MM.1S (cell line): ENCODE measurements at regions not wholly inside any gene's neighbourhood (a gene's known extent, or its start where the extent isn't known, plus 50 kb on each side); places are given as distances from the start of the nearest gene placed in this dataset.
"Not testable (repeated sequence)": the region's sequence is repeated elsewhere in the genome, so short reads cannot be mapped to it uniquely, and the experiment has no call there.

Experiments used
- DNase-seq: peaks from one replicate; pipeline ENCODE4 v3.0.0-alpha.2; 2015
- H2AFZ ChIP-seq: fragments of 300-600 bp; sonication (generic); 2 replicates; pipeline ENCODE4 v1.6.0; 2016; ENCODE audit warnings: antibody characterized with exemption, low read length
- H3F3A ChIP-seq: fragments of 300-600 bp; sonication (generic); 2 replicates; pipeline ENCODE4 v1.6.1; 2016; ENCODE audit warnings: mild to moderate bottlenecking, antibody characterized with exemption, low read length, moderate library complexity, mixed read lengths; ENCODE audit not compliant: insufficient read depth
- H3K27ac ChIP-seq: fragments of 300-600 bp; sonication (generic); 2 replicates; pipeline ENCODE4 v1.5.1; 2016; ENCODE audit warnings: mild to moderate bottlenecking, low read length
- H3K27me3 ChIP-seq: fragments of 300-600 bp; sonication (generic); replicated peaks from 2 replicates; pipeline ENCODE4 v1.6.0; 2016; ENCODE audit warnings: low read length; ENCODE audit not compliant: insufficient read depth
- H3K36me3 ChIP-seq: fragments of 300-600 bp; sonication (generic); replicated peaks from 2 replicates; pipeline ENCODE4 v1.6.1; 2016; ENCODE audit warnings: mild to moderate bottlenecking, low read length, mixed read lengths; ENCODE audit not compliant: insufficient read depth
- H3K4me1 ChIP-seq: fragments of 300-600 bp; sonication (generic); 2 replicates; pipeline ENCODE4 v1.6.1; 2016; ENCODE audit warnings: low read length, mixed read lengths
- H3K4me2 ChIP-seq: fragments of 300-600 bp; sonication (generic); 2 replicates; pipeline ENCODE4 v1.6.0; 2016; ENCODE audit warnings: low read depth, low read length
- H3K4me3 ChIP-seq: fragments of 300-600 bp; sonication (generic); 2 replicates; pipeline ENCODE4 v1.5.1; 2016; ENCODE audit warnings: low read length, mixed read lengths
- H3K79me2 ChIP-seq: fragments of 300-600 bp; sonication (generic); 2 replicates; pipeline ENCODE4 v1.6.1; 2016; ENCODE audit warnings: mixed run types, low read length, mixed read lengths
- H3K9ac ChIP-seq: fragments of 300-600 bp; sonication (generic); 2 replicates; pipeline ENCODE4 v1.6.1; 2016; ENCODE audit warnings: low read length, mixed read lengths
- H3K9me2 ChIP-seq: fragments of 300-600 bp; sonication (generic); replicated peaks from 2 replicates; pipeline ENCODE4 v1.6.1; 2016; ENCODE audit warnings: mild to moderate bottlenecking, low read length, mixed read lengths; ENCODE audit not compliant: insufficient read depth
- H3K9me3 ChIP-seq: fragments of 300-600 bp; sonication (generic); replicated peaks from 2 replicates; pipeline ENCODE4 v1.6.1; 2016; ENCODE audit warnings: mild to moderate bottlenecking, low read length, mixed read lengths; ENCODE audit not compliant: insufficient read depth
- H4K20me1 ChIP-seq: fragments of 300-600 bp; sonication (generic); 2 replicates; pipeline ENCODE4 v1.6.1; 2016; ENCODE audit warnings: mild to moderate bottlenecking, low read length, moderate library complexity, mixed read lengths; ENCODE audit not compliant: insufficient read depth
- EZH2 ChIP-seq: fragments of 300-600 bp; sonication (generic); optimal IDR thresholded peaks from 2 replicates; pipeline ENCODE3; 2017; ENCODE audit warnings: low read depth, mild to moderate bottlenecking, antibody characterized with exemption, low read length, mixed read lengths
- EZH2phosphoT487 ChIP-seq: fragments of 300-600 bp; sonication (generic); IDR thresholded peaks from 2 replicates; pipeline ENCODE4 v1.6.1; 2018; ENCODE audit warnings: antibody characterized with exemption, low read length
- TF ChIP-seq, protein P1 (sequence below): fragments of 300-600 bp; sonication (generic); IDR thresholded peaks from 2 replicates; pipeline ENCODE4 v1.5.1; 2016; ENCODE audit warnings: antibody characterized with exemption, low read length, mixed read lengths

GRCh38 chr10:3566627-3567026, 218.4 kb downstream of the KLF6 start:
- no peaks in the 10 kb centered on the region for H3K4me1 ChIP-seq
- H3K4me2 ChIP-seq, result no peak overlapping the region
- H3K9me3 ChIP-seq, result no peaks in the 10 kb centered on the region
- TF ChIP-seq, protein P1, sequence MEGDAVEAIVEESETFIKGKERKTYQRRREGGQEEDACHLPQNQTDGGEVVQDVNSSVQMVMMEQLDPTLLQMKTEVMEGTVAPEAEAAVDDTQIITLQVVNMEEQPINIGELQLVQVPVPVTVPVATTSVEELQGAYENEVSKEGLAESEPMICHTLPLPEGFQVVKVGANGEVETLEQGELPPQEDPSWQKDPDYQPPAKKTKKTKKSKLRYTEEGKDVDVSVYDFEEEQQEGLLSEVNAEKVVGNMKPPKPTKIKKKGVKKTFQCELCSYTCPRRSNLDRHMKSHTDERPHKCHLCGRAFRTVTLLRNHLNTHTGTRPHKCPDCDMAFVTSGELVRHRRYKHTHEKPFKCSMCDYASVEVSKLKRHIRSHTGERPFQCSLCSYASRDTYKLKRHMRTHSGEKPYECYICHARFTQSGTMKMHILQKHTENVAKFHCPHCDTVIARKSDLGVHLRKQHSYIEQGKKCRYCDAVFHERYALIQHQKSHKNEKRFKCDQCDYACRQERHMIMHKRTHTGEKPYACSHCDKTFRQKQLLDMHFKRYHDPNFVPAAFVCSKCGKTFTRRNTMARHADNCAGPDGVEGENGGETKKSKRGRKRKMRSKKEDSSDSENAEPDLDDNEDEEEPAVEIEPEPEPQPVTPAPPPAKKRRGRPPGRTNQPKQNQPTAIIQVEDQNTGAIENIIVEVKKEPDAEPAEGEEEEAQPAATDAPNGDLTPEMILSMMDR, result no peak
- TF ChIP-seq EZH2, result no peak
- no peak for TF ChIP-seq EZH2phosphoT487
- H3F3A ChIP-seq, result no peaks in the 10 kb centered on the region
- no peak overlapping the region for H2AFZ ChIP-seq
- H4K20me1 ChIP-seq, result no peaks in the 10 kb centered on the region
- no peaks in the 10 kb centered on the region for H3K79me2 ChIP-seq
- H3K9ac ChIP-seq, result no peak overlapping the region
- no peaks in the 10 kb centered on the region for H3K9me2 ChIP-seq
- H3K27me3 ChIP-seq, result no peaks in the 10 kb centered on the region
- no peak overlapping the region for H3K4me3 ChIP-seq
- no peaks in the 10 kb centered on the region for H3K36me3 ChIP-seq
- no peak overlapping the region for H3K27ac ChIP-seq
- no peak for DNase-seq

GRCh38 chr10:3564346-3565002, 220.5 kb downstream of the KLF6 start:
- H3K9me2 ChIP-seq, result no peaks in the 10 kb centered on the region
- DNase-seq, result no peak
- no peak overlapping the region for H3K4me3 ChIP-seq
- H4K20me1 ChIP-seq, result no peaks in the 10 kb centered on the region
- H3F3A ChIP-seq, result no peaks in the 10 kb centered on the region
- H3K36me3 ChIP-seq, result no peaks in the 10 kb centered on the region
- no peaks in the 10 kb centered on the region for H3K27me3 ChIP-seq
- no peak for TF ChIP-seq EZH2
- TF ChIP-seq, protein P1, result no peak
- no peak for TF ChIP-seq EZH2phosphoT487
- H3K27ac ChIP-seq, result no peak overlapping the region
- no peaks in the 10 kb centered on the region for H3K4me1 ChIP-seq
- H3K9ac ChIP-seq, result no peak overlapping the region
- H3K4me2 ChIP-seq, result no peak overlapping the region
- H3K9me3 ChIP-seq, result no peaks in the 10 kb centered on the region
- no peaks in the 10 kb centered on the region for H3K79me2 ChIP-seq
- no peak overlapping the region for H2AFZ ChIP-seq

GRCh38 chr10:3563298-3563697, 221.7 kb downstream of the KLF6 start:
- Histone ChIP-seq H3K27me3 (no peaks in the 10 kb centered on the region), H3K9me3 (no peaks in the 10 kb centered on the region), H2AFZ (no peak overlapping the region), H3K9ac (no peak overlapping the region), H3K9me2 (no peaks in the 10 kb centered on the region), H4K20me1 (no peaks in the 10 kb centered on the region), H3K79me2 (no peaks in the 10 kb centered on the region), H3K4me1 (no peaks in the 10 kb centered on the region), H3K4me2 (no peak overlapping the region), H3K4me3 (no peak overlapping the region), H3F3A (no peaks in the 10 kb centered on the region), H3K27ac (no peak overlapping the region), H3K36me3 (no peaks in the 10 kb centered on the region)
- DNase-seq, result no peak
- TF ChIP-seq, protein P1, result no peak

DNA sequence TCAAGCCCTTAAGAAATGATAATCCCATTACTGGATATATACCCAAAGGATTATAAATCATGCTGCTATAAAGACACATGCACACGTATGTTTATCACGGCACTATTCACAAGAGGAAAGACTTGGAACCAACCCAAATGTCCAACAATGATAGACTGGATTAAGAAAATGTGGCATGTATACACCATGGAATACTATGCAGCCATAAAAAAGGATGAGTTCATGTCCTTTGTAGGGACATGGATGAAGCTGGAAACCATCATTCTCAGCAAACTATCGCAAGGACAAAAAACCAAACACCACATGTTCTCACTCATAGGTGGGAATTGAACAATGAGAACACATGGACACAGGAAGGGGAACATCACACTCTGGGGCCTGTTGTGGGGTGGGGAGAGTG, 224.4 kb downstream of the KLF6 start:
- not testable (repeated sequence) for H3K4me1 ChIP-seq, H3K9ac ChIP-seq, H3K4me2 ChIP-seq, H3K9me3 ChIP-seq, H3F3A ChIP-seq, DNase-seq, H3K36me3 ChIP-seq, H3K9me2 ChIP-seq, H3K27me3 ChIP-seq, H4K20me1 ChIP-seq, H3K79me2 ChIP-seq, H3K4me3 ChIP-seq, H3K27ac ChIP-seq, H2AFZ ChIP-seq
